IMR-90 (cell line): ENCODE measurements at regions not wholly inside any gene's neighbourhood (a gene's known extent, or its start where the extent isn't known, plus 50 kb on each side); places are given as distances from the start of the nearest gene placed in this dataset.

Experiments used
- ATAC-seq: fragments of 200-7000 bp; cut with Tn5 transposase; 2 replicates; pipeline ENCODE4 v1.9.1; 2020; ENCODE audit warnings: low read depth, mild to moderate bottlenecking, moderate library complexity
- BruUV-seq: library from RNA; stranded (reverse); fragments of 400-500 nt; replicated peaks from 2 replicates; lab custom pipeline; 2021; lab: Mats Ljungman, UMichigan
- CTCF ChIA-PET: fragments of 300-600 bp; formaldehyde crosslinking; extraction: SDS; loops from one replicate; lab custom pipeline; 2021; ENCODE audit warnings: antibody characterized with exemption; lab: Yijun Ruan, JAX
- POLR2A ChIA-PET: fragments of 300-600 bp; sonication (Branson Sonifier 250); formaldehyde crosslinking; loops from one replicate; lab custom pipeline; 2022; ENCODE audit warnings: antibody characterized with exemption; ENCODE audit not compliant: unreplicated experiment; lab: Charles Lee
- DNase-seq: peaks from one replicate; pipeline ENCODE4 v3.0.0; 2013
- H2AFZ ChIP-seq: replicated peaks from 2 replicates; pipeline ENCODE3; 2013; ENCODE audit warnings: low read length, mild to moderate bottlenecking; ENCODE audit not compliant: poor library complexity
- H2AK5ac ChIP-seq: 2 replicates; pipeline ENCODE4 v1.6.1; 2013; ENCODE audit warnings: low read depth, low read length, inconsistent platforms
- H2AK9ac ChIP-seq: replicated peaks from 2 replicates; pipeline ENCODE3; 2013; ENCODE audit warnings: mild to moderate bottlenecking, low read depth, low read length, moderate library complexity; ENCODE audit not compliant: poor library complexity
- H2BK120ac ChIP-seq: 2 replicates; pipeline ENCODE4 v1.6.1; 2013; ENCODE audit warnings: low read depth, low read length, inconsistent platforms
- H2BK15ac ChIP-seq: 3 replicates; pipeline ENCODE4 v1.6.1; 2013; ENCODE audit warnings: low read depth, low read length, inconsistent platforms
- H2BK20ac ChIP-seq: 2 replicates; pipeline ENCODE4 v1.6.1; 2013; ENCODE audit warnings: low read depth, mild to moderate bottlenecking, inconsistent platforms, low read length, moderate library complexity
- H2BK5ac ChIP-seq: 2 replicates; pipeline ENCODE4 v1.6.1; 2013; ENCODE audit warnings: mild to moderate bottlenecking, low read depth, low read length, inconsistent platforms; ENCODE audit not compliant: poor library complexity, severe bottlenecking
- H3K14ac ChIP-seq: replicated peaks from 2 replicates; pipeline ENCODE4 v1.6.1; 2013; ENCODE audit warnings: low read depth, low read length, inconsistent platforms
- H3K18ac ChIP-seq: 2 replicates; pipeline ENCODE4 v1.6.1; 2013; ENCODE audit warnings: low read depth, low read length, control low read depth
- H3K23ac ChIP-seq: 2 replicates; pipeline ENCODE4 v1.6.1; 2013; ENCODE audit warnings: low read depth, low read length, inconsistent platforms
- H3K27ac ChIP-seq: 2 replicates; pipeline ENCODE4 v1.5.1; 2013; ENCODE audit warnings: mild to moderate bottlenecking, control low read depth, low read length; ENCODE audit not compliant: insufficient read depth
- H3K27me3 ChIP-seq: 2 replicates; pipeline ENCODE4 v1.6.1; 2013; ENCODE audit warnings: low read length; ENCODE audit not compliant: control insufficient read depth, insufficient read depth
- H3K36me3 ChIP-seq: 2 replicates; pipeline ENCODE4 v1.6.1; 2013; ENCODE audit warnings: low read length, mixed read lengths; ENCODE audit not compliant: control insufficient read depth, insufficient read depth
- H3K4ac ChIP-seq: 2 replicates; pipeline ENCODE4 v1.6.1; 2013; ENCODE audit warnings: low read depth, low read length, inconsistent platforms
- H3K4me1 ChIP-seq: 2 replicates; pipeline ENCODE4 v1.6.1; 2013; ENCODE audit warnings: low read length, mixed read lengths; ENCODE audit not compliant: control insufficient read depth, insufficient read depth
- H3K4me2 ChIP-seq: 2 replicates; pipeline ENCODE4 v1.6.1; 2013; ENCODE audit warnings: low read depth, mild to moderate bottlenecking, control low read depth, low read length, moderate library complexity
- H3K4me3 ChIP-seq: 2 replicates; pipeline ENCODE4 v1.5.1; 2013; ENCODE audit warnings: low read depth, mild to moderate bottlenecking, control low read depth, low read length, moderate library complexity; ENCODE audit not compliant: insufficient read depth
- H3K56ac ChIP-seq: 2 replicates; pipeline ENCODE4 v1.6.1; 2013; ENCODE audit warnings: low read length, inconsistent platforms; ENCODE audit not compliant: insufficient read depth; ENCODE audit errors: extremely low read depth
- H3K79me1 ChIP-seq, 2 experiments: 2 replicates each; pipeline ENCODE4 v1.6.1; 2013; ENCODE audit warnings: low read length in 2 of 2, inconsistent platforms in 1 of 2, low read depth in 1 of 2
- H3K9ac ChIP-seq: 2 replicates; pipeline ENCODE4 v1.6.1; 2013; ENCODE audit warnings: low read depth, low read length, control low read depth
- H3K9me1 ChIP-seq: 2 replicates; pipeline ENCODE4 v1.6.1; 2013; ENCODE audit warnings: low read length, inconsistent platforms; ENCODE audit not compliant: insufficient read depth
- H3K9me3 ChIP-seq: 2 replicates; pipeline ENCODE4 v1.6.1; 2013; ENCODE audit warnings: low read length; ENCODE audit not compliant: control insufficient read depth, insufficient read depth
- H4K20me1 ChIP-seq: 2 replicates; pipeline ENCODE4 v1.6.1; 2013; ENCODE audit warnings: low read length, inconsistent platforms; ENCODE audit not compliant: insufficient read depth
- H4K5ac ChIP-seq: 2 replicates; pipeline ENCODE4 v1.6.1; 2013; ENCODE audit warnings: mild to moderate bottlenecking, low read depth, low read length, control low read depth
- H4K8ac ChIP-seq, 2 experiments: 2 replicates each; pipeline ENCODE4 v1.6.1; 2013; ENCODE audit warnings: low read depth in 2 of 2, low read length in 2 of 2, control low read depth in 1 of 2, inconsistent platforms in 1 of 2
- H4K91ac ChIP-seq: 2 replicates; pipeline ENCODE4 v1.6.1; 2013; ENCODE audit warnings: low read depth, low read length, inconsistent platforms; ENCODE audit not compliant: insufficient read depth
- FOS ChIP-seq: fragments of 150-350 bp; IDR thresholded peaks from 2 replicates; pipeline ENCODE4 v1.6.1; 2016; ENCODE audit warnings: low read depth, low read length
- MAZ ChIP-seq: IDR thresholded peaks from 2 replicates; pipeline ENCODE4 v1.6.1; 2012; ENCODE audit warnings: low read depth, mild to moderate bottlenecking, low read length, improper control_type of control experiment, moderate library complexity, borderline replicate concordance
- NFE2L2 ChIP-seq: fragments of 150-350 bp; IDR thresholded peaks from 2 replicates; pipeline ENCODE4 v1.6.1; 2016; ENCODE audit warnings: low read depth, mild to moderate bottlenecking, low read length
- RCOR1 ChIP-seq: IDR thresholded peaks from 2 replicates; pipeline ENCODE4 v1.6.1; 2012; ENCODE audit warnings: mild to moderate bottlenecking, low read length, improper control_type of control experiment; ENCODE audit not compliant: insufficient replicate concordance
- WGBS, 2 experiments: methylation state at CpG; one replicate each; pipeline versions ENCODE4 v1.1.5 to v1.1.7; 2013; ENCODE audit warnings: missing lambda C conversion rate in 2 of 2; ENCODE audit not compliant: insufficient read length in 1 of 2; ENCODE audit errors: extremely low coverage in 2 of 2; 5-methylcytosine and 5-hydroxymethylcytosine counted together
- dilution Hi-C: fragments of 300-500 bp; cut with HindIII; formaldehyde crosslinking; loops from one replicate; pipeline ENCODE4 v1.14.3; 2018; ENCODE audit warnings: low sequenced_read_pairs; ENCODE audit not compliant: unreplicated experiment
- in situ Hi-C: fragments of 300-500 bp; cut with MboI; formaldehyde crosslinking; loops from 3 replicates; pipeline ENCODE4 v1.14.3; 2019; ENCODE audit warnings: low sequenced_read_pairs, inconsistent platforms, mixed read lengths
- intact Hi-C: fragments of 100-400 bp; cut with micrococcal nuclease; formaldehyde crosslinking; loops from 2 replicates; pipeline ENCODE4 v1.10.0; 2022

DNA sequence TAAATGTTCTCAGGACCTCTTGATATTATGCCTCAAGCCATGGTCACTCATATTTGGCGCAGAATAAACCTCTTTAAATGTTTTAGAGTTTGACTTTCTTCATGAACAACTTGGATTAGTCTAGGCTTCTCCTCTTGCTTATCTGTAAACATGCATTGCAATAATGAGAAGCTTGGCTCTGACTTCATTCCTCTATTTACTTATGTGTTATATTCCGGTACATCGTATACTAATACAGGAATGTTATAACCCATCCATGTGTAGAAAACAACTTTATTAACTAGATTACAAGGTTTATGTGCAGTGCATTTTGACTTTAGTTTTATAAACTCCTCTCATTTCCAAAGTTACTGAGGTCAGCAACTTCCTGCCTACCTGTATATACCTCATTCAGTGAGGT, 944.3 kb upstream of the GHITM start:
- no CpG with 5 or more reads among the region's 3 CpGs for WGBS, 2 experiments
- no peak overlapping the region for H2BK15ac ChIP-seq
- no peak overlapping the region for H3K18ac ChIP-seq
- H3K9me1 ChIP-seq, result no peaks in the 10 kb centered on the region
- no peak overlapping the region for H4K5ac ChIP-seq
- H3K27ac ChIP-seq, result no peak overlapping the region
- H2AK5ac ChIP-seq, result no peak overlapping the region
- no peak overlapping the region for H4K8ac ChIP-seq
- in situ Hi-C loops, result no loop called here
- POLR2A ChIA-PET, result no interaction called here
- H2BK20ac ChIP-seq, result no peak overlapping the region
- intact Hi-C loops, result no loop called here
- no peak for ATAC-seq
- H2BK5ac ChIP-seq, result no peak overlapping the region
- TF ChIP-seq NFE2L2 (no peak), MAZ (no peak), FOS (no peak), RCOR1 (no peak)
- no peaks in the 10 kb centered on the region; the same call in 1 of the 2 replicates for H3K9me3 ChIP-seq
- BruUV-seq, result no TSS peak
- H3K23ac ChIP-seq, result no peak overlapping the region
- H4K91ac ChIP-seq, result no peak overlapping the region
- no peak overlapping the region for H3K14ac ChIP-seq
- no peak overlapping the region for H3K56ac ChIP-seq
- H2AFZ ChIP-seq, result no peak overlapping the region
- dilution Hi-C loops, result no loop called here
- no peak overlapping the region for H3K4me3 ChIP-seq
- CTCF ChIA-PET, result no interaction called here
- no peaks in the 10 kb centered on the region for H3K27me3 ChIP-seq
- H2BK120ac ChIP-seq, result no peak overlapping the region
- no peaks in the 10 kb centered on the region for H3K4me1 ChIP-seq
- H4K20me1 ChIP-seq, result no peaks in the 10 kb centered on the region
- no peak for DNase-seq
- no peak overlapping the region for H3K9ac ChIP-seq
- H2AK9ac ChIP-seq, result no peak overlapping the region
- no peaks in the 10 kb centered on the region for H3K79me1 ChIP-seq
- no peak overlapping the region for H3K4me2 ChIP-seq
- no peaks in the 10 kb centered on the region for H3K36me3 ChIP-seq
- H3K4ac ChIP-seq, result no peak overlapping the region
